H1 (cell line): ENCODE measurements at regions not wholly inside any gene's neighbourhood (a gene's known extent, or its start where the extent isn't known, plus 50 kb on each side); places are given as distances from the start of the nearest gene placed in this dataset.

Source experiments
- ATF2 ChIP-seq: IDR thresholded peaks from 2 replicates; pipeline ENCODE4 v1.6.1; 2012; ENCODE audit warnings: low read length, inconsistent platforms
- CTCF ChIP-seq, 3 experiments: IDR thresholded peaks; 1 replicate in 2 of 3; 2 replicates in 1 of 3; pipeline versions ENCODE4 v1.5.1 to v1.6.1; 2011; ENCODE audit warnings: low read length in 3 of 3, mild to moderate bottlenecking in 3 of 3, inconsistent platforms in 2 of 3, low read depth in 1 of 3, moderate library complexity in 1 of 3; ENCODE audit not compliant: insufficient read depth in 1 of 3; ENCODE audit errors: control extremely low read depth in 1 of 3
- EZH2 ChIP-seq: fragments of 200-600 bp; sonication (generic); IDR thresholded peaks from 2 replicates; pipeline ENCODE4 v1.7.1; 2012; ENCODE audit warnings: low read depth, mild to moderate bottlenecking, moderate library complexity, low read length, inconsistent platforms; ENCODE audit not compliant: severe bottlenecking
- HDAC6 ChIP-seq: IDR thresholded peaks from one replicate; pipeline ENCODE4 v1.7.1; 2012; ENCODE audit warnings: low read depth, mild to moderate bottlenecking, inconsistent platforms, low read length, moderate library complexity
- JUND ChIP-seq: IDR thresholded peaks from 2 replicates; pipeline ENCODE4 v1.6.1; 2011; ENCODE audit warnings: mild to moderate bottlenecking, improper control_type of control experiment, low read length
- MAFK ChIP-seq: IDR thresholded peaks from 2 replicates; pipeline ENCODE4 v1.6.1; 2012; ENCODE audit warnings: low read depth, mild to moderate bottlenecking, improper control_type of control experiment, low read length
- POLR2A ChIP-seq, 2 experiments: IDR thresholded peaks; 1 replicate in 1 of 2; 2 replicates in 1 of 2; pipeline ENCODE4 v1.6.1; 2011; ENCODE audit warnings: low read depth in 2 of 2, low read length in 2 of 2, mild to moderate bottlenecking in 2 of 2; ENCODE audit errors: control extremely low read depth in 1 of 2
- POLR2AphosphoS5 ChIP-seq: IDR thresholded peaks from 2 replicates; pipeline ENCODE4 v1.6.1; 2011; ENCODE audit warnings: low read depth, low read length
- TAF1 ChIP-seq: IDR thresholded peaks from 2 replicates; pipeline ENCODE4 v1.6.1; 2011; ENCODE audit warnings: mild to moderate bottlenecking, low read depth, low read length
- TAF7 ChIP-seq: optimal IDR thresholded peaks from 2 replicates; pipeline ENCODE3; 2011; ENCODE audit warnings: low read depth, mild to moderate bottlenecking, inconsistent platforms, low read length, moderate library complexity, borderline replicate concordance
- YY1 ChIP-seq: IDR thresholded peaks from 2 replicates; pipeline ENCODE4 v1.6.1; 2011; ENCODE audit warnings: low read depth, mild to moderate bottlenecking, low read length
- TF ChIP-seq, protein P1 (sequence below): IDR thresholded peaks from 2 replicates; pipeline ENCODE4 v1.6.1; 2011; ENCODE audit warnings: low read length, improper control_type of control experiment

GRCh38 chrX:15114743-15115566, 154.9 kb downstream of the ASB9 start:
- TF ChIP-seq CTCF (IDR thresholded peaks at IDR 0.05; ENCODE audit: control extremely low read depth in 1 of 3, insufficient read depth in 1 of 3, low read depth in 1 of 3, low read length in 3 of 3) = no peak
- TF ChIP-seq, protein P1, sequence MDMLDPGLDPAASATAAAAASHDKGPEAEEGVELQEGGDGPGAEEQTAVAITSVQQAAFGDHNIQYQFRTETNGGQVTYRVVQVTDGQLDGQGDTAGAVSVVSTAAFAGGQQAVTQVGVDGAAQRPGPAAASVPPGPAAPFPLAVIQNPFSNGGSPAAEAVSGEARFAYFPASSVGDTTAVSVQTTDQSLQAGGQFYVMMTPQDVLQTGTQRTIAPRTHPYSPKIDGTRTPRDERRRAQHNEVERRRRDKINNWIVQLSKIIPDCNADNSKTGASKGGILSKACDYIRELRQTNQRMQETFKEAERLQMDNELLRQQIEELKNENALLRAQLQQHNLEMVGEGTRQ = no peak
- TF ChIP-seq POLR2AphosphoS5 = no peak
- TF ChIP-seq TAF7 = no peak
- TF ChIP-seq HDAC6 = no peak
- no peak for TF ChIP-seq YY1
- TF ChIP-seq POLR2A (IDR thresholded peaks at IDR 0.05; ENCODE audit: control extremely low read depth in 1 of 2, low read depth in 2 of 2, low read length in 2 of 2) = no peak
- TF ChIP-seq TAF1 = no peak
- no peak for TF ChIP-seq MAFK
- no peak for TF ChIP-seq EZH2
- TF ChIP-seq ATF2 = no peak
- TF ChIP-seq JUND = no peak
